Skeletal muscle tissue (tissue), 3 donors: ENCODE measurements at regions not wholly inside any gene's neighbourhood (a gene's known extent, or its start where the extent isn't known, plus 50 kb on each side); places are given as distances from the start of the nearest gene placed in this dataset.

ENCODE experiments used
- H3K27ac ChIP-seq: one replicate; pipeline ENCODE4 v1.7.0; 2013; ENCODE audit warnings: mild to moderate bottlenecking, low read depth, low read length, inconsistent platforms
- H3K27me3 ChIP-seq, 3 donors: one replicate each; pipeline ENCODE4 v1.7.0; 2013; ENCODE audit warnings: low read length in 3 of 3; ENCODE audit not compliant: control insufficient read depth in 3 of 3, insufficient read depth in 3 of 3
- H3K36me3 ChIP-seq, 3 donors: one replicate each; pipeline ENCODE4 v1.7.0; 2013; ENCODE audit warnings: low read length in 3 of 3; ENCODE audit not compliant: control insufficient read depth in 3 of 3, insufficient read depth in 3 of 3
- H3K4me1 ChIP-seq, 3 donors: one replicate each; pipeline ENCODE4 v1.7.0; 2013; ENCODE audit warnings: low read length in 3 of 3, mild to moderate bottlenecking in 3 of 3; ENCODE audit not compliant: control insufficient read depth in 3 of 3, insufficient read depth in 3 of 3
- H3K4me3 ChIP-seq, 3 donors: one replicate each; pipeline ENCODE4 v1.7.0; 2013; ENCODE audit warnings: low read length in 3 of 3
- H3K9ac ChIP-seq, 3 donors: one replicate each; pipeline ENCODE4 v1.7.0; 2013; ENCODE audit warnings: low read length in 3 of 3, mild to moderate bottlenecking in 3 of 3, moderate library complexity in 2 of 3, low read depth in 1 of 3
- H3K9me3 ChIP-seq, 3 donors: one replicate each; pipeline ENCODE4 v1.7.0; 2013; ENCODE audit warnings: low read length in 3 of 3; ENCODE audit not compliant: control insufficient read depth in 3 of 3
- donor health status: Osteomylitis.

DNA sequence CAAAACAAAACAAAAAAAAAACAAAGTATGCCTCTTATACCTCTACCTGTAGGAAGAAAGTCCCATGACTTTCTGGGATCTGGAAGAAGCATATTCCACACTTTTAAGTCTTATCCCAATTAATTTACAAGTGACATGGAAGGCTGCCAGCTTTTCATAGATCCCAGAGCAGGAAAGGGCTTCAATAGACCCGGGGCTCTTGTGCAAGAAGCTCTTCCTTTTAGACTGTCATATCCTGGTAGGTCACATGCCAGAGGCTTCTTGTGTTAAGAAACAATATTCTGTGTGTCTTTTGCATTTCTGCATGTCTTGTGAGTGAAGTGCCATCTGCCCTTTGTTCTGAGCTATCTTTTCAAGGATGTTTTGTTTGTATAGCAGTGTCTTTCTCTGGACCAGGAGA lies 84.4 kb upstream of the PHOX2B start:
- H3K9ac ChIP-seq: no peak overlapping the region
- H3K9me3 ChIP-seq: peaks cover 0 to 6% (median 0%) of the 10 kb centered on the region in 3 donors
- H3K4me3 ChIP-seq: no peak overlapping the region
- H3K4me1 ChIP-seq: no peaks in the 10 kb centered on the region
- no peaks in the 10 kb centered on the region for H3K36me3 ChIP-seq
- H3K27me3 ChIP-seq: peaks cover 0 to 6% (median 3%) of the 10 kb centered on the region in 3 donors
- H3K27ac ChIP-seq: no peak overlapping the region

DNA sequence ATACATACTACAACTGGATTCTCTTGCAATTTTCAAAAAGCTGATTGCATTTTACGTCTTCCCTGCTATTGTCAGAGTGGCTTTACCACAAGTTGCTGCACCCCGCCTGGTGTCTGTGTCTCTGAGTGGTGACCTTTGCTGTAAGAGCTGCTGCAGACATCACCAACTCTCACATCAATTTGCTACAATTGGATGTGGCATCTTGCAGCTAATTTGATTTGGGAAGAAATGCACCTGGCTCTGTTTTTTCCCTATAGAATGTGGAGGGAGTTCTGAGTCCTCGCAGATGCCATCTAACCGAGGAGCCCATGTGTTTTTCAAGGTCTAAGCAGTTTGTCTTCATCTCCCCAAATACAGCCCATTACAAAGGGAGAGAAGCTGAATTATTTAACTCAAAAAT lies 73.8 kb upstream of the PHOX2B start:
- Histone ChIP-seq H3K27me3 (peaks cover 8 to 22% (median 16%) of the 10 kb centered on the region in 3 donors), H3K9ac (no peak overlapping the region), H3K4me1 (no peaks in the 10 kb centered on the region), H3K9me3 (no peaks in the 10 kb centered on the region), H3K36me3 (no peaks in the 10 kb centered on the region), H3K27ac (no peak overlapping the region), H3K4me3 (no peak overlapping the region)

DNA sequence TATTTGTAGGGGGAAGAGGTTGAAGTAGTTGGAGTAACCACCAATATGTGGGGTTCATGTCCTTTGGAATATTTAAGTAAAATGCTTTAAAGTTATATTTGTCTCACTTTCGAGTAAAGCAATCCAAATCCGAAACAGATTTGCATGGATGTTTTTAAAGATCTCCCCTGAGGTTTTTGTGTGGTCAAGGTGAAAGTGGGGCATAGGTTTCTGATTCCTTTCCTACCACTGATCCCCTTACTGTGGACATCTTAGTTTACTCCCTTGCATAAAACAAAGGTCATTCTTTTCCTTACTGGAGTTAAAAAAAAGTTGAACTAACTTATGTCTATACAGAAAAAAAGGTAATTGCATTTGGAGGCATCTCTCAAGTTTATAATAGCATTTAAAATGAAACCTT lies 71.9 kb upstream of the PHOX2B start:
- H3K36me3 ChIP-seq: no peaks in the 10 kb centered on the region
- no peaks in the 10 kb centered on the region for H3K4me1 ChIP-seq
- H3K4me3 ChIP-seq: no peak overlapping the region
- H3K9ac ChIP-seq: no peak overlapping the region
- H3K27me3 ChIP-seq: peaks cover 8 to 17% (median 13%) of the 10 kb centered on the region in 3 donors
- H3K9me3 ChIP-seq: no peaks in the 10 kb centered on the region
- H3K27ac ChIP-seq: no peak overlapping the region

DNA sequence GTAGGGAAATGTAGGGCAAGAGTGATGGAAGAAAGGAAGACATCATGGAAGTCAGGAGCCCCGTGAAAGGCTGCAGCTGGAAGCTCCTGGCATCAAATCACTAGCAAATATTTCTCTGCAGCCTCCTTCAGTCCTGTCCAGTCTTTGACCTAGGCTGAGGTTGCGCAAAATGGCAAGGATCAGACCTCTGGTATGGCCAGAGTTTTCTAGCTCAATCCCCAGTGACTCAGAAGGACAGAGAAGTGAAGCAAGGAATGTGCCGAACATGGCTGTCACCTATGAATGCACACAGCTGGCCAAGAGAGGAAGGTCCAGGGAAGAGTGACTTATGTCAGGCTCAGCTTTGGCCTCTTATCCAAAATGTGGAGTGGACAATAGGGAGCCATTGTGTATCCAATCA lies 71.1 kb upstream of the PHOX2B start:
- no peak overlapping the region for H3K4me3 ChIP-seq
- H3K4me1 ChIP-seq: no peaks in the 10 kb centered on the region
- H3K27me3 ChIP-seq: peaks cover 9 to 19% (median 19%) of the 10 kb centered on the region in 3 donors
- H3K27ac ChIP-seq: no peak overlapping the region
- no peak overlapping the region for H3K9ac ChIP-seq
- no peaks in the 10 kb centered on the region for H3K36me3 ChIP-seq
- no peaks in the 10 kb centered on the region for H3K9me3 ChIP-seq

DNA sequence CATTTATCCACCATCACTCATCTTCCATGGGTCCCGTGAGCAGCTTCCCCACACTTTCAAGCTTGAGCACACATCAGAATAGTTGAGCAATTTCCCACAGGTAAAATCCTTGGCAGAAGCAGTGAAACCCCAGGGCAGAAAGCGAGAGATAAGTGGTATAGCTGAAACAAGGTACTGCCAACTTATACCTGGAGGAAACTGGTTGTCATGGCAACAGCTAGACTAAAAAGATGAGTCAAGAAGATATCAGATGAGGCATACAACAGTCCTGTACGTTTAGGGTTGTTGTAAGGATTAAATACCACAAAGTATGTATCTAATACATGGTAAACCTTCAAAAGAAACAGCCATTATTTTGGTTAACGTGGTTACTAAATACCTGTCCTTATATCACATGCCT lies 66.9 kb upstream of the PHOX2B start:
- H3K9me3 ChIP-seq: no peaks in the 10 kb centered on the region
- H3K27me3 ChIP-seq: peaks cover 16 to 23% (median 18%) of the 10 kb centered on the region in 3 donors
- H3K4me1 ChIP-seq: no peaks in the 10 kb centered on the region
- H3K27ac ChIP-seq: no peak overlapping the region
- no peaks in the 10 kb centered on the region for H3K36me3 ChIP-seq
- H3K4me3 ChIP-seq: no peak overlapping the region
- no peak overlapping the region for H3K9ac ChIP-seq

DNA sequence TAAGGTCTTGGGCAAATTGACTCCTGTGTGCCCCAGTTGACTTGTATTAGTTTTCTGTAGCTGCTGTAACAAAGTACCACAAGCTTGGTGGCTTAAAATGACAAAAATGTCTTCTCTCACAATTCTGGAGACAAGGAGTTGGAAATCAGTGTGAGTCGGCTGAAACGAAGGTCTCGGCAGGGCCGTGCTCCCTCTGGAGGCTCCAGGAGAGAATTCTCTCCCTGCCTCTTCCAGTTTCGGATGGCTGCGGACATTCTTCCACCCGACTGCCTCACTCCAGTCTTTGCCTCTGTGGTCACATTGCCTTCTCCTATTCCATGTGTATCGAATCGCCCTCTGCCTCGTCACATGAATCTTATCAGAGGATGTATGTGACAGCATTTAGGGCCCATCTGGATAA lies 66.0 kb upstream of the PHOX2B start:
- Histone ChIP-seq H3K4me1 (no peaks in the 10 kb centered on the region), H3K27ac (no peak overlapping the region), H3K9ac (no peak overlapping the region), H3K9me3 (no peaks in the 10 kb centered on the region), H3K36me3 (no peaks in the 10 kb centered on the region), H3K27me3 (peaks cover 16 to 20% (median 16%) of the 10 kb centered on the region in 3 donors), H3K4me3 (no peak overlapping the region)

DNA sequence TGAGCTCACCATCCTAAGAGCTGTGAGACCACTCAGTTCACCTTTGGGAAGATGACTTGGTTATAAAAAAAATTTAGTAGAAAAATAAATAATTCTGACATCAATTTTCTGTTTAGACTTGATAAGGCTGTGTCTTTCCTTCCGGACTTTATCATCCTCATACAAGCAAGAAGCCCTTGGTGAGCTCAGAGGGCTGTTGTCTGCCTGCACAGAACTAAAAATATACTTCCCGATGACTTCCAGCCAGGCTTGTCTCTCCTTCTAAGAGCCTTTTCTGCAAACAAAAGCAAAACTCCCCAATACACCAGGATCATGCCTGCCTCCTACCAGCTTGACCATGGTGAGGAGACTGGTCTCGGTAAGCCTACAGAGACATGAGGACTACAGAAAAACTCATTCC lies 58.3 kb upstream of the PHOX2B start:
- Histone ChIP-seq H3K27ac (no peak overlapping the region), H3K36me3 (no peaks in the 10 kb centered on the region), H3K4me3 (no peak overlapping the region), H3K27me3 (peaks cover 0 to 14% (median 10%) of the 10 kb centered on the region in 3 donors), H3K4me1 (no peaks in the 10 kb centered on the region), H3K9me3 (no peaks in the 10 kb centered on the region), H3K9ac (no peak overlapping the region)

DNA sequence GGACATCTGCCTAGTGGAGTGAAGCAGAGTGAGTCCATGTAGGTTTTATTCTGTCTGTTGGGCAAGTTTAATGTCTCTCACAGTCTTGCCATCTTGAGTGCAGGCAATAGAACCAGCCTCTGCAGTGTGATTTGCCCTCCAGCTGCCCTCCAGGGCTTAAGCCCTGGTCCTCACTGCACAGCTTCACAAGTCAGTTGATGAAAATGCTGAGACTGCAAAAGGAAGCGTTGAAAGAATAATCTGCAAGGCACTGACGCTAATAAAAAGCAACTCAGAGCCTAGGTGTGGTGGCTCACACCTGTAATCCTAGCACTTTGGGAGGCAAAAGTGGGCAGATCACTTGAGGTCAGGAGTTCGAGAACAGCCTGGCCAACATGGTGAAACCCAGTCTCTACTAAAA lies 54.1 kb upstream of the PHOX2B start:
- Histone ChIP-seq H3K4me1 (no peaks in the 10 kb centered on the region), H3K27me3 (peaks cover 0 to 17% (median 14%) of the 10 kb centered on the region in 3 donors), H3K36me3 (no peaks in the 10 kb centered on the region), H3K27ac (no peak overlapping the region), H3K4me3 (no peak overlapping the region), H3K9ac (no peak overlapping the region), H3K9me3 (no peaks in the 10 kb centered on the region)

DNA sequence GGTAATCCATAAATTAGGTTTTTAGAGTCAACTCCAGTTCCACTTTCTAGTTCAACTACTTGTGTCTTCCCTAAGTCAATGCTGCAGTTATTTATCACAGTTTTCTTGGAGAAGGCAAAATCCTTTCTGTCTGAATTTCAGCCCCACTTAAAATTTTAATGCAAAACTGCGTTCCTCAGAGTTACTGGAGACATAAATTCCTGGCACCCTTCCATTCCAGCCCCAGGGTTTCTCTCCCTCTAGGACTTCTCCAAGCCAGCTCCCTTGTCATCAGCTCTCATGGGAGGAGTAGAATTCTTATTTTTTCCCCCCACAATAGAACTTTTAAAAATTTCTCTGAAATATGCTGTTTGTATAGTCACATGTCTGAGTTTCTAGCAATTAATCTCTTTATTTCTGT lies 50.6 kb upstream of the PHOX2B start:
- Histone ChIP-seq H3K9me3 (no peaks in the 10 kb centered on the region), H3K9ac (no peak overlapping the region), H3K4me1 (peaks cover 6 to 9% (median 8%) of the 10 kb centered on the region in 3 donors), H3K27me3 (peaks cover 0 to 22% (median 14%) of the 10 kb centered on the region in 3 donors), H3K4me3 (no peak overlapping the region), H3K27ac (no peak overlapping the region), H3K36me3 (no peaks in the 10 kb centered on the region)
